AG04450 (cell line): ENCODE measurements at regions not wholly inside any gene's neighbourhood (a gene's known extent, or its start where the extent isn't known, plus 50 kb on each side); places are given as distances from the start of the nearest gene placed in this dataset.

Experiments
- CTCF ChIA-PET: fragments of 300-600, 350-600 bp; formaldehyde crosslinking; extraction: SDS; loops from one replicate; lab custom pipeline; 2022; ENCODE audit warnings: antibody characterized with exemption, inconsistent platforms; lab: Charles Lee
- POLR2A ChIA-PET: fragments of 350-600 bp; formaldehyde crosslinking; extraction: SDS; loops from one replicate; lab custom pipeline; 2021; ENCODE audit warnings: antibody characterized with exemption, inconsistent platforms; lab: Yijun Ruan, JAX
- DNase-seq: peaks from one replicate; pipeline ENCODE4 v3.0.0-alpha.2; 2011; ENCODE audit warnings: low read depth, low spot score
- H3K27ac ChIP-seq: one replicate; pipeline ENCODE4 v1.5.1; 2012; ENCODE audit warnings: low read depth, low read length, control low read depth
- H3K27me3 ChIP-seq: one replicate; pipeline ENCODE4 v1.6.0; 2012; ENCODE audit warnings: low read length; ENCODE audit not compliant: control insufficient read depth, insufficient read depth
- H3K4me3 ChIP-seq: 2 replicates; pipeline ENCODE4 v1.5.1; 2011; ENCODE audit warnings: mild to moderate bottlenecking, low read depth, low read length, control low read depth
- H3K9me3 ChIP-seq: 2 replicates; pipeline ENCODE4 v1.5.1; 2012; ENCODE audit warnings: low read length; ENCODE audit not compliant: control insufficient read depth, insufficient read depth
- CTCF ChIP-seq: IDR thresholded peaks from 2 replicates; pipeline ENCODE4 v1.5.1; 2011; ENCODE audit warnings: low read depth, low read length, control low read depth, inconsistent platforms

- POLR2A ChIA-PET = no interaction called here
These were observed 435.5 kb downstream of the GLRX3 start for GRCh38 chr10:130571674-130572073.

GRCh38 chr10:130573446-130573845, 437.3 kb downstream of the GLRX3 start:
- CTCF ChIA-PET = no interaction called here

More at GRCh38 chr10:130571674-130572073, 435.5 kb downstream of the GLRX3 start:
- CTCF ChIA-PET = no interaction called here
- Histone ChIP-seq H3K27me3 (no peaks in the 10 kb centered on the region), H3K27ac (no peak overlapping the region), H3K9me3 (peaks cover 76% of the 10 kb centered on the region), H3K4me3 (no peak overlapping the region)
- no peak for TF ChIP-seq CTCF
- DNase-seq = no peak

GRCh38 chr10:130575756-130576285, 439.6 kb downstream of the GLRX3 start:
- DNase-seq = no peak
- peaks cover 68% of the 10 kb centered on the region for H3K9me3 ChIP-seq
- ChIA-PET POLR2A (no interaction called here), CTCF (no interaction called here)
- no peaks in the 10 kb centered on the region for H3K27me3 ChIP-seq
- no peak for TF ChIP-seq CTCF
- H3K27ac ChIP-seq = no peak overlapping the region
- H3K4me3 ChIP-seq = no peak overlapping the region

More at GRCh38 chr10:130573446-130573845, 437.3 kb downstream of the GLRX3 start:
- peaks cover 74% of the 10 kb centered on the region for H3K9me3 ChIP-seq
- no peak overlapping the region for H3K27ac ChIP-seq
- no peak overlapping the region for H3K4me3 ChIP-seq
- TF ChIP-seq CTCF = no peak
- no peaks in the 10 kb centered on the region for H3K27me3 ChIP-seq
- no peak for DNase-seq
- POLR2A ChIA-PET = no interaction called here

- ChIA-PET POLR2A (no interaction called here), CTCF (no interaction called here)
- no peak for TF ChIP-seq CTCF
These were observed 440.2 kb downstream of the GLRX3 start for GRCh38 chr10:130576427-130576826.

GRCh38 chr10:130577039-130577438, 440.8 kb downstream of the GLRX3 start:
- ChIA-PET CTCF (no interaction called here), POLR2A (no interaction called here)
- H3K27ac ChIP-seq = no peak overlapping the region
- H3K27me3 ChIP-seq = no peaks in the 10 kb centered on the region
- no peak overlapping the region for H3K4me3 ChIP-seq
- DNase-seq = no peak
- peaks cover 64% of the 10 kb centered on the region for H3K9me3 ChIP-seq
- no peak for TF ChIP-seq CTCF

More at GRCh38 chr10:130576427-130576826, 440.2 kb downstream of the GLRX3 start:
- Histone ChIP-seq H3K27me3 (no peaks in the 10 kb centered on the region), H3K4me3 (no peak overlapping the region), H3K27ac (no peak overlapping the region), H3K9me3 (peaks cover 65% of the 10 kb centered on the region)
- DNase-seq = no peak
